Anterior cingulate cortex (tissue), 58 donors: ENCODE measurements at regions not wholly inside any gene's neighbourhood (a gene's known extent, or its start where the extent isn't known, plus 50 kb on each side); places are given as distances from the start of the nearest gene placed in this dataset.
A peak's percentile ranks its signal among the peaks of the same experiment; 100 is the strongest.

Experiments used
- DNase-seq, 58 donors: peaks; one replicate each; lab custom pipeline; 2025; lab: John Stamatoyannopoulos, UW

GRCh38 chr6:54009052-54009654 is 102.1 kb upstream of the MLIP start:
- DNase-seq, result no peak

- no peak for DNase-seq
Measured at GRCh38 chr6:54010340-54011276, 100.6 kb upstream of the MLIP start.

- no peak for DNase-seq
Measured at GRCh38 chr6:54011277-54011648, 100.0 kb upstream of the MLIP start.

- no peak for DNase-seq
Measured at GRCh38 chr6:54013966-54014365, 97.3 kb upstream of the MLIP start.

GRCh38 chr6:54014440-54014839 is 96.8 kb upstream of the MLIP start:
- no peak for DNase-seq

GRCh38 chr6:54017877-54018276 is 93.4 kb upstream of the MLIP start:
- no peak for DNase-seq

- no peak for DNase-seq
Measured at GRCh38 chr6:54018722-54019121, 92.5 kb upstream of the MLIP start.

- no peak for DNase-seq
Measured at GRCh38 chr6:54019860-54020259, 91.4 kb upstream of the MLIP start.

- no peak for DNase-seq
Measured at GRCh38 chr6:54020334-54020733, 90.9 kb upstream of the MLIP start.

GRCh38 chr6:54026652-54027400 is 84.4 kb upstream of the MLIP start:
- no peak for DNase-seq

GRCh38 chr6:54028170-54028569 is 83.1 kb upstream of the MLIP start:
- no peak for DNase-seq

GRCh38 chr6:54029187-54029586 is 82.1 kb upstream of the MLIP start:
- DNase-seq, result no peak

- DNase-seq, result no peak
Measured at GRCh38 chr6:54031169-54031568, 80.1 kb upstream of the MLIP start.

- DNase-seq, result no peak
Measured at GRCh38 chr6:54037277-54037779, 73.9 kb upstream of the MLIP start.

GRCh38 chr6:54040545-54040944 is 70.7 kb upstream of the MLIP start:
- no peak for DNase-seq

- DNase-seq, result no peak
Measured at GRCh38 chr6:54041239-54041638, 70.0 kb upstream of the MLIP start.

- peak in 12 of 58 donors; percentile 0 to 64 (median 18) for DNase-seq
Measured at GRCh38 chr6:54043360-54043759, 67.9 kb upstream of the MLIP start.

GRCh38 chr6:54044059-54044458 is 67.2 kb upstream of the MLIP start:
- DNase-seq, result no peak

- no peak for DNase-seq
Measured at GRCh38 chr6:54048782-54049181, 62.5 kb upstream of the MLIP start.

GRCh38 chr6:54050750-54051149 is 60.5 kb upstream of the MLIP start:
- DNase-seq, result no peak

- DNase-seq, result peak in 5 of 58 donors; percentile 5 to 48 (median 32)
Measured at GRCh38 chr6:54053881-54054391, 57.3 kb upstream of the MLIP start.
